Fibroblast of villous mesenchyme (primary cell): ENCODE measurements at regions not wholly inside any gene's neighbourhood (a gene's known extent, or its start where the extent isn't known, plus 50 kb on each side); places are given as distances from the start of the nearest gene placed in this dataset.
"Not testable (repeated sequence)": the region's sequence is repeated elsewhere in the genome, so short reads cannot be mapped to it uniquely, and the experiment has no call there.

Experiments used
- DNase-seq: peaks from one replicate; pipeline ENCODE4 v3.0.0-alpha.2; 2010; ENCODE audit warnings: low read depth
- H3K4me3 ChIP-seq: 2 replicates; pipeline ENCODE4 v1.5.1; 2011; ENCODE audit warnings: low read depth, mild to moderate bottlenecking, low read length
- CTCF ChIP-seq: IDR thresholded peaks from 2 replicates; pipeline ENCODE4 v1.5.1; 2012; ENCODE audit warnings: low read depth, mild to moderate bottlenecking, low read length; ENCODE audit not compliant: insufficient read depth

GRCh38 chr19:20482721-20483120 is 82.9 kb downstream of the ZNF737 start:
- DNase-seq = no peak
- no peak overlapping the region for H3K4me3 ChIP-seq
- TF ChIP-seq CTCF = no peak

DNA sequence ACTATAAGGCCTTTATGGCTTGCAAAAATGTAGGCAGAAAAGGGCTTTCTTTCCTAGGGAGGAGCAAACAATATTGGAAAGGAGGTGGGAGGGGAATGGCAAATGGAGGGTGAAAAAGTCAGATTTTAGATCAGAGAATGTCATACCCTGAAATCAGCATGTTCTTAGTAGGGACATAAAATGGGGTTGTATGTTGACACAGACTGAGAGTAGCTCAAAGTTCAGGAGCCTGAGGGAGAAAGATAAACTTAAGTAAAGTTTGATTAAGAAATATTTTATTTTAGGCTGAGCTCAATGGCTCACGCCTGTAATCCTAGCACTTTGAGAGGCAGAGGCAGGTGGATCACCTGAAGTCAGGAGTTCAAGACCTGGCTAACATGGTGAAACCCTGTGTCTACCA is 83.8 kb downstream of the ZNF737 start:
- DNase-seq = no peak
- TF ChIP-seq CTCF = no peak
- no peak overlapping the region for H3K4me3 ChIP-seq

DNA sequence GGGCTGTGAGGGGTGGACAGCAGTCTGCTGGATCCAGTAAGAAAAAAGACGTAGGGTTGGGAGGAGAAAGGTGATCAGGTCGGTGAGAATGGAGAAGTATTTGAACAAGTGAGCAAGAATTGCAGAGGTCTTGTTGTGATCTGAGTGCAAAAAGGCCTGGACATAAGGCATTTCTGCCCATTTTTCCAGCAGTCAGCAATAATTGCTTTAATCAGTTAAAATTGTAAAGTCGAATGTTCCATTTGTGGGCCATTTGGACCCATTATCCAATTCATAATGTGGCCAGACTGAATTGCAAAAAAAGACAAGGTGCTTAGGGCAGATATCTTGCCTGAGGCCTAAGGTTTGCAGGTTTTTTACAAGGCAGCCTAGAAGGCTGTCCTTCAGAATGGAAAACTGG is 86.1 kb downstream of the ZNF737 start:
- no peak for TF ChIP-seq CTCF
- no peak overlapping the region for H3K4me3 ChIP-seq
- no peak for DNase-seq

DNA sequence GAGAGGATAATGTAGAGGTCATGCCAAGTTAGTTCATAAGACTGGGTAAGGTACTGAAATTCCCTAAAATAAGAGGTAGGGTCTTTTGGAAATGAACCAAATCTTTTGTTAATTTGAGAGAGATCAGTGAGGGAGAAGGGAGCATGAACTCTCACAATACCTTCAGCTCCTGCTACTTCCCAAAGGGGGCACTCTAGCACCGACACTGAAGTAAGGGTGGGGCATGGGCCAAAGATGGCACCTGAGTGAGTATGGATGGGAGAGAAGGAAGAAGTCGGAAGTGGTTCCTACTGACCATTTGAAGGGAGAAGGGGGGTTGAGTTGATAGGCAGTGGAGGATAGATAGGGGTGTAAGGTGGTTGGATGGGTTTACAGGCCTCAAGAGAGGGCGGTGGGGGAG is 86.6 kb downstream of the ZNF737 start:
- no peak for TF ChIP-seq CTCF
- no peak for DNase-seq
- H3K4me3 ChIP-seq = no peak overlapping the region

DNA sequence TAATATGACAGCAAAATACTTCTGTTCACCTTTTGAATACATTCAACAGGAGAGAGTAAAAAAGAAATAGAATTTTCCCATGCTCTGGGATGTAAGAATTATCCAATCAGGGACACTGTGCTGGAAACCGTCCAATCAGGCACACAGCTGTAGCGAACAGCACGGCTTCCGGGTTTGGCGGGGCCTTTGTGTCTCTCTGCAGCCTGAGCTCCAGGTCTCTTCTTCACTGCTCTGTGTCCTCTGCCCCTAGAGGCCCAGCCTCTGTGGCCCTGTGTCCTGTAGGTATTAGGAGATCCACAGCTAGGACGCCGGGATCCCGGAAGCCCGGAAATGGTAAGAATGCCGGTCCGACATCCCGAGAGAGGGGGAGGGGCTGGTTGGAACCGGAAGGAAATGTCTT is 92.7 kb downstream of the ZNF737 start:
- DNase-seq = no peak
- no peak for TF ChIP-seq CTCF
- H3K4me3 ChIP-seq = no peak overlapping the region

DNA sequence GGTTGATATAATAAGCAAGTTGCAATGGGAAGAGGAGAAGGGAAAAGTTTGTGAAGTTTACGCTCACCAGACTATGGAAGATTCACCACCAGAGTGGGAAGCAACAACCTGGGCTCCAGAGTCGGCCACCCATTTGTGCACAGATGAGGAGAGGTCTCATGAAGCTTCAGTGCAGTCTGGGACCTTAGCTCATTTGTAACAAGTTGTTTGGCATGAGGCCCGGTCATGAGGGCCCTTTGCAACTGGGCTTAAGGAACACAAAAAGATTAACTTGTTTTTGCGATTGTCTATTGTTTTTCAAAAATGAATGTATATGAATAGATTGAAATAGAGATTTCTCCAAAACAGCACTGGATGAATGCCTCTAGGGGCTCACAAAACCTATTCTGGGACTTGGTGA is 94.2 kb downstream of the ZNF737 start:
- H3K4me3 ChIP-seq = no peak overlapping the region
- DNase-seq = no peak
- no peak for TF ChIP-seq CTCF

- DNase-seq = no peak
- H3K4me3 ChIP-seq = no peak overlapping the region
- no peak for TF ChIP-seq CTCF
These were observed 95.0 kb downstream of the ZNF737 start for GRCh38 chr19:20470345-20471135.

GRCh38 chr19:20466638-20466990 is 99.0 kb downstream of the ZNF737 start:
- DNase-seq, H3K4me3 ChIP-seq: not testable (repeated sequence)

DNA sequence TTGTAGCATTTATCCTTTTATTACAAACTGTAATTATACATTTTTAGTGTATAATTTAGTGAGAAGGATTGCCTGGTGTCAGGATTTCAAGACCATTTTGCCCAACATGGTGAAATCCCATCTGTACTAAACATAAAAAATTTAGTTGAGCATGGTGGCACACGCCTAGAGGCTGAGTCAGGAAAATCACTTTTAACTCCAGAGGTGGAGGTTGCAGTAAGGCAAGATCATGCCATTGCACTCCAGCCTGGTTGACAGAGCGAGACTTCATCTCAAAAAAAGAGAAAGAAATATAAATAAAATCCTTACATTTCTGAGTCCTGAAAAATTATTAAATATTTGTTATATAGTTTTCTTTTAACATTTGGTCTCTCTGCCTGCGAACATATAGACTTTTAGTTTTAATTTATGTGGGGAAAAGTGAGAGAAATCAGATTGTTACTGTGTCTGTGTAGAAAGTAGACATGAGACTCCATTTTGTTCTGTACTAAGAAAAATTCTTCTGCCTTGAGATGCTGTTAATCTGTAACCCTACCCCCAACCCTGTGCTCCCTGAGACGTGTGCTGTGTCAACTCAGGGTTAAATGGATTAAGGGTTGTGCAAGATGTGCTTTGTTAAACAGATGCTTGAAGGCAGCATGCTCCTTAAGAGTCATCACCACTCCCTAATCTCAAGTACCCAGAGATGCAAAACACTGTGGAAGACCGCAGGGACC is 99.5 kb downstream of the ZNF737 start:
- H3K4me3 ChIP-seq, DNase-seq: not testable (repeated sequence)
